HG02840 (cell line): ENCODE measurements at regions not wholly inside any gene's neighbourhood (a gene's known extent, or its start where the extent isn't known, plus 50 kb on each side); places are given as distances from the start of the nearest gene placed in this dataset.
"Not testable (repeated sequence)": the region's sequence is repeated elsewhere in the genome, so short reads cannot be mapped to it uniquely, and the experiment has no call there.

Experiments used
- ATAC-seq: cut with Tn5 transposase; IDR thresholded peaks from one replicate; pipeline ENCODE4 v1.9.1; 2021; ENCODE audit warnings: mild to moderate bottlenecking, moderate library complexity, moderate number of reproducible peaks; ENCODE audit not compliant: unreplicated experiment, low FRiP score

DNA sequence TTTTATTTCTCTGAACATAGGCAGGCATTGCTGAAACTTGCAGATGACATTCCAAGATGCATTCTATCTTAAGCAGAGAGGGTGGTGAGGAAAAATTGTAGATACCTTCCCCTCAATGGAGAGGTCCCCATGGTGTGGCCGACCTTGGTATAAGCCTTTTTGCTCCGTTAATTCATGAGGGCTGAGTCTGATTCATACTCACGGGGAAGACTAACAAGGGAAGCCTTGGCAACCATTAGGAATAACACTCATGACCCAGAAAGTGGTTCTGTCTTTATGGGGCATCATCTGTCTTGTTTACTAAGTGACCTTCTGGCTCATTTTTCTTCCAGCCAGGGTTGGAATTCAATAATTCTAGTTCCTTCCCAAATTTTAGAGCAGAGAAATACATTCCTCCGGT is 148.3 kb downstream of the ADRA2C start:
- ATAC-seq: not testable (repeated sequence)

DNA sequence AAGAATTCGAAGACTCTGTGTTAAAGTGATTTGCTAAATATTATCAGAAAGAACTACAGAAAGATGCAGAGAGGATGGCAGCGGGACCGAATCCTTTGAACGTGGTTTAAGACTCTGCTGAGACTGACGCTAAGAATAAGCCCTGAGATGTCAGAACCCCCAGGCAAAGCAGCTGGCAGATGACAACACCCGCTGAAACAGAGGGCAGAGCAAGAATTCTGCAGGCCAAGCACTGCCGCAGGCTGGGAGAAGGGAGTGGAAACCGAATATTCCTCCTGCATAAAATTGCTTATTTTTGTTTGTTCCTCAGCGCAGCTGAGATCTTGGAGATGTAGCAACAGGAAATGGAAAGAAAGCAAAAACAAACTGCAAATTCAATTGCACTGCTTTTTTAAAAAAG is 153.3 kb downstream of the ADRA2C start:
- ATAC-seq: not testable (repeated sequence)

DNA sequence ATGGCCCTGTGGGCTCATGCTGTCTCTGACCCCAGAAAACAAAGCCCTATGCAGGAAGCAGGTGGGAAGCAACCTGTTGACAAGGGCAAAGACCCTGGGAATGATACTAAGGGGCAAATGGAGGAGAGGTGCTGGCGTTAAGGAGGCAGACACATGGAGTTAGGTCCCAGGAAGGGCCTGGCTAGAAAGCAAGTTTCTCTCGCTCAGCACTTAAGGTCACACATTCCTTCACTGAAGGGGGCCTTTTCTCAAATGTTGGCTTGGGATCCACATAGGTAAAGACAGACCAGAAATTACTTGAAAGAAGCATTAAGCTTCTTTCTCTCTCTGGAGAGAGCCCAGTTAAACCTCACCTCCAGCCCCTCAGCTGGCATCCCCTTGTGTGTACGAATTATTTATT is 155.7 kb downstream of the ADRA2C start:
- ATAC-seq: not testable (repeated sequence)

DNA sequence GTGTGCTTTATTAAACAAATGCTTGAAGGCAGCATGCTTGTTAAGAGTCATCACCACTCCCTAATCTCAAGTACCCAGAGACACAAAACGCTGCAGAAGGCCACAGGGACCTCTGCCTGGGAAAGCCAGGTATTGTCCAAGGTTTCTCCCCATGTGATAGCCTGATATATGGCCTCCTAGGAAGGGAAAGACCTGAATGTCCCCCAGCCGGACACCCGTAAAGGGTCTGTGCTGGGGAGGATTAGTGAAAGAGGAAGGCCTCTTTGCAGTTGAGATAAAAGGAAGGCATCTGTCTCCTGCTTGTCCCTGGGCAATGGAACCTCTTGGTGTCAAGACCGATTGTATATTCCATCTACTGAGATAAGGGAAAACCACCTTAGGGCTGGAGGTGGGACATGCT is 159.7 kb downstream of the ADRA2C start:
- ATAC-seq: not testable (repeated sequence)

DNA sequence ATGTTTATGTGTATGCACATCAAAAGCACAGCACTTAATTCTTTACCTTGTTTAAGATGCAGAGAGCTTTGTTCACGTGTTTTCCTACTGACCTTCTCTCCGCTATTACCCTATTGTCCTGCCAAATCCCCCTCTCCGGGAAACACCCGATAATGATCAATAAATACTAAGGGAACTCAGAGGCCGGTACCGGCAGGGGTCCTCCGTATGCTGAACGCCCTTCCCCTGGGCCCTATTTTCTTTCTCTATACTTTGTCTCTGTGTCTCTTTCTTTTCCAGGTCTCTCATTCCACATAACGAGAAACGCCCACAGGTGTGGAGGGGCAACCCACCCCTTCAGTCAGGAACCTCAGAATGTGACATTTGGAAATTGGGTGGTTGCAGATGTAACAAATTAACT is 160.1 kb downstream of the ADRA2C start:
- not testable (repeated sequence) for ATAC-seq

DNA sequence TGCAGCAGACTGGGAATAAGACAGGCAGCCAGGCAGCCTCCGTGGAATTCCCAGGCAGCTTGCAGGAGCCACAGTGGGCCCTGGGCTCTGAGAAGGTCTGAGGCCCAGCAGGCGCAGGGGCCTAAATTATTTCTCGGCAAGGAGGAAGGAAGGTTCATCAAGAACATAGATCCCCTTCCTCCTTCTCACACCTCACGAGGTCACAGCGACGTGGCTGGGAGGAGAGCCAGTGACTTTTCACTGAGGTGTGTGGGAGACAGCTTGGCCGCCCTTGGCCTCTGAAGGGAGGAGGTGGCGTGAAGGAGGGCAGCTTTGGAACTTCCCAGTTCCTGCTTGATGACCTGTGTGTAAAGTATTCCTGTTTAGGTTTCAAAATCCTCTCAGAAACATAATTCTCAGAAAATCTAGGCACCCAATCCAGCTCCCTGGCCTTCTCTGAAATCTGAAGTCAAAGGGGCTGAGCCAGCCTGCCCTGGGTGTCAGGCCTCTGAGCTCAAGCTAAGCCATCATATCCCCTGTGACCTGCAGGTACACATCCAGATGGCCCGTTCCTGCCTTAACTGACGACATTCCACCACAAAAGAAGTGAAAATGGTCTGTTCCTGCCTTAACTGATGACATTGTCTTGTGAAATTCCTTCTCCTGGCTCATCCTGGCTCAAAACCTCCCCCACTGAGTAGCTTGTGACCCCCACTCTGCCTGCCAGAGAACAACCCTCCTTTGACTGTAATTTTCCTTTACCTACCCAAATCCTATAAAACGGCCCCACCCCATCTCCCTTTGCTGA is 161.0 kb downstream of the ADRA2C start:
- not testable (repeated sequence) for ATAC-seq

DNA sequence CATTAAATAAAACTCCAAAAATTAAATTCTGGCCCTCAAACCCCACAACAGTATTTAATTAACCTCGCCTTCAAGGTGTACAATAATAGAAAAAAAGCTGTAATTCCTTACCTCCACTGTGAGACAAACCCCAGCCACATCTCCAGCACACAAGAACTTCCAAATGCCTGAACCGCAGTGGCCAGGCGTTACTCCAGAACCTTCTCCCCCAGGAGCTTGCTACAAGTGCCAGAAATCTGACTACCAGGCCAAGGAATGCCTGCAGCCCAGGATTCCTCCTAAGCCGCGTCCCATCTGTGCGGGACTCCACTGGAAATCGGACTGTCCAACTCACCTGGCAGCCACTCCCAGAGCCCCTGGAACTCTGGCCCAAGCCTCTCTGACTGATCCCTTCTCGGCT is 163.2 kb downstream of the ADRA2C start:
- not testable (repeated sequence) for ATAC-seq

DNA sequence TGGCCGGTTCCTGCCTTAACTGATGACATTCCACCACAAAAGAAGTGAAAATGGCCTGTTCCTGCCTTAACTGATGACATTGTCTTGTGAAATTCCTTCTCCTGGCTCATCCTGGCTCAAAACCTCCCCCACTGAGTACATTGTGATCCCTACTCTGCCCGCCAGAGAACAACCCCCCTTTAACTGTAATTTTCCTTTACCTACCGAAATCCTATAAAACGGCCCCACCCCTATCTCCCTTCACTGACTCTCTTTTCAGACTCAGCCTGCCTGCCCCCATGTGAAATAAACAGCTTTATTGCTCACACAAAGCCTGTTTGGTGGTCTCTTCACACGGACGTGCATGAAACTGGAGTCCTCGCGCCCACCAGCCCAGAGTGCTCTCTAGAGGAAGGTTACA is 166.5 kb downstream of the ADRA2C start:
- not testable (repeated sequence) for ATAC-seq

DNA sequence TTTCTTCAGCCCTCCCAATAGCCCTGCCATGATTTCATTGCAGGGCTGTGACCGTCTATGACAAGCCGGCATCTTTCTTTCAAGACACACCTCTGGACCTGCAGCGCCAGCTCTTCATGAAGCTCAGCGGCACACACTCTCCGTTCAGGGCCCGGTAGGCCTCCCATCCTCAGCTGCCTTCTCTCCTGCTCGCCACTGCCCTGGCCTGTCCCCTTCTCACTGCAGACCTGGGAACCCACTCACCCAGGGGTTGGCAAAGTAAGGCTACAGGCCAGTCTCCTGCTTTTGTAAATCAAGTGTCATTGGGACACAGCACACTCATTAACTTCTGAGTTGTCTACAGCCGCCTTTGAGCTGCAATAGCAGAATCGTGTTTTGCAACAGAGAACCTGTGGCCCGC is 169.2 kb downstream of the ADRA2C start:
- not testable (repeated sequence) for ATAC-seq

DNA sequence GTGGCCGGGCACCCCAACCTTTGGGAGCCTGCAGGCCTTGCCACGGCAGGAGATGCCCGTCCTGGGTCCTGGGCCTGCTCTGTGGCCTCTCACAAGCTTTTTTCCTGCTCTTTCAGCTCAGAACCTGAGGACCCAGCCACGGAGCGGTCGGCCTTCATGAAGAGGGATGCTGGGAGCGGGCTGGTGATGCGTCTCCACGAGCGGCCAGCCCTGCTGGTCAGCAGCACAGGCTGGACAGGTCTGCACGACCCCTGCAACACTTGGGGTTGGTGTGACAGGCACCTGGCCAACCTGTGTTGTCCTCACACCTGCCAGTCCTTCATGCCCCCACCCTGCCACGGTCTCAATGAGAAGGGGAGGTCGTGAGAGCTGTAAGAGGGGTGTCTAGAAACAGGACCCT is 170.0 kb downstream of the ADRA2C start:
- ATAC-seq: no peak

DNA sequence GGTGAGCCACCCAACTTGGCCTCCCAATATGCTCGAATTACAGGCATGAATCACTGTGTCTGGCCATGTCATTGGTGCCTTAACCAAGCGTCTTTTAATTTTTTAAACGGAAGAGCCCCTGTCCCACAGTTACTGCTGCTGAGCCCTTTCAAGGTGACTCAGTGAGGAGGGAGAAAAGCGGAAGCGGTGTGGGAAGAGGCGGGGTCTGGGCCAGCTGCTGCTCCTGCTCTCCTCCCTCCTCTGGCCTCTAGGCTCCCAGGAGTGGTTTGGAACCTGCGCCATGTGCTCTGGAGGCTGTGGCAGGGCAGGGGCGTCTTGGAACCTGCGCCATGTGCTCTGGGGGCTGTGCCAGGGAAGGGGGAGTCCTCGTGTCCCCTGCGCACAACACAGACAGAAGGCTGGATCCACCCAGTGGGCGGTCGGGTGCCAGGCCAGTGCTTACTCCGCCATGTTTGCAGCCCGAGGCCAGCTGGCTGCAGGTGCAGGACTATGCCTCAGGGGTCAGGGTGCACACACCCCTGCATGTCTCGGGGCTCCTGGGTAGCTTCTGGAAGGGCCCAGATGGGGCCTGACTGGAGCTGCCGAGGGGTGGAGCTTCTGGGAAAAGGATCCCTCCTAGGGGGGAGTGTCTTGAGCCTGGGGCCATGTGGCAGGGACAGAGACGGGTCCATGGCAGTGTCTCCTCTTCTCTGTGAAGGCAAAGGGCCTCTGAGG is 171.8 kb downstream of the ADRA2C start:
- ATAC-seq: not testable (repeated sequence)

DNA sequence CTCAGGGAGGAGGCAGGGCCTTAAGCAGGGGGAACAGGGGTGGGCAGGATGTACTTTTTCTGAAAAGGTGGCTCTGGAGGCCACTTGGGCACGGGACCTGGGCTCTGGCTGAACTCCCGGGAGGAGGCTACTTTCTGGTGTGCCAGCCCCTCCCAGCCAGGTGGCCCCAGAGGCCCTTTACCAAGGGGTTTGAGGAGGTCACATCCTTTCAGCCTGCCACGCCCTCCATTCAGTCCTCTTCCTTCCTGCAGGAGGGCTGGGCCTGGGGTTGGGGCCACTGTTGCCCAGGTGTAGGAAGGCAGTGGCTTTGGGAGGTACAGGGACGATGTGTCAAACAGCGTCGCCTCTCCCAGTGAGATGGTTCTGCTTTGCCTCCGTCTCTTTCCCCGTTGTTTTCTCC is 172.5 kb downstream of the ADRA2C start:
- ATAC-seq: not testable (repeated sequence)

DNA sequence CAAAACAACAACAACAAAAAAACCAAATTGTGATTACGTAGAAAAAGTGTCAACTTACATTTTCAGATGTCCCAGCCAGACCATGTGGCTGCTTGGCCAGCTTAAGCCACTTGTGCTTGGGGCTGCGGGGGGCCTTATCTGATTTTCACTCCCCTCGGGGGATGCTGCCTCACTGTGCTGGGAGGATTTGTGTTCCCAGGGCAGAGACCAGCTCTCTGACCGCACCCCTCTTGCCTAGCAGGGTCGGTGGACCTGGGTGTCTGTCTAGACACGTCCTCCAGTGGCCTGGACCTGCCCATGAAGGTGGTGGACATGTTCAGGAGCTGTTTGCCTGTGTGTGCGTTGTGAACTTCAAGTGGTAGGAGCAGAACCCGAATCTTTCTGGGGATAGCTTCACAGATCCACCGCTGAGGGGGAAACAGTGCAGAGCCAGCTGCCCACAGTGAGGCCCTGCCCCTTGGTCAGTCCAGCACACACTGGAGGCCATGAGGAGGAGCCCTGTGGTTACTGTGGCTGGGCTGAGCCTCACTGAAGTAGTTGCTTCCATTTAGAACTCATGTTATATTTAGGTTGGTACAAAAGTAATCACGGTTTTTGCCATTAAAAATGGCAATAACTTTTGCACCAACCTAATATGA is 173.9 kb downstream of the ADRA2C start:
- ATAC-seq: not testable (repeated sequence)

DNA sequence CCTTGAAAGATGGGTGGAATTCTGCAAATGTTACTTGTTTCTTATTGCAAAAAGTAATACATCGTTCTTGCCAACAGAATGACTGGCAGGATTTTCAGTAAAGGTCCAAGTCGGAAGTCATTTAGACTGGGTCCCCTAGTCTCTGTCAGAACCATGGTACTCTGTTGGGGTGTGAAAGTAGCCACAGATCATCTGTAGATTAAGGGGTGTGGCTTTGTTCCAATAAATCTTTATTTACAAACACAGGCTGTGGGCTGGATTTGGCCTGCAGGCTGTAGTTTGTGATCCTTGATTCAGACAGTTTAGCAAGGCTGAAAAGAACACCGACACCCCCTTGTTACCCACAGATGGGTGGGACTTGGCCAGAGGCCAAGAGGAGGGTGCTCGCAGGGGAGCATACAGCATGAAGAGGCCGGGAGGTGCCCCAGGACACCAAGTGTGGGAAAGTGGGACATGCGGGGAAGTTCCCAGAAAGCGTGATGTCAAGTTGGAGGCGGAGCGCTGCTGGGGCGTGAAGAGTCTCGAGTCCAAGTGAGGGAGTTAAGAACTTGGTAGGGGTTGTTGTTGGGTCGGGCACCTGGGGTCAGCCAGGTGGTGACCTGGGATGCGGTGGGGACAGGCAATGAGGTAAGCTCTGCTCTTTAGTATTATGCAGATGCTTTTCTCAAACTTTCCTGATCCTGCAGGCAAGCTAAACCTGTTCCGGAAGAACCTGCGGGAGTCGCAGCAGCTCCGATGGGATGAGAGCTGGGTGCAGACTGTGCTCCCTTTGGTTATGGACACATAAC is 175.7 kb downstream of the ADRA2C start:
- not testable (repeated sequence) for ATAC-seq

DNA sequence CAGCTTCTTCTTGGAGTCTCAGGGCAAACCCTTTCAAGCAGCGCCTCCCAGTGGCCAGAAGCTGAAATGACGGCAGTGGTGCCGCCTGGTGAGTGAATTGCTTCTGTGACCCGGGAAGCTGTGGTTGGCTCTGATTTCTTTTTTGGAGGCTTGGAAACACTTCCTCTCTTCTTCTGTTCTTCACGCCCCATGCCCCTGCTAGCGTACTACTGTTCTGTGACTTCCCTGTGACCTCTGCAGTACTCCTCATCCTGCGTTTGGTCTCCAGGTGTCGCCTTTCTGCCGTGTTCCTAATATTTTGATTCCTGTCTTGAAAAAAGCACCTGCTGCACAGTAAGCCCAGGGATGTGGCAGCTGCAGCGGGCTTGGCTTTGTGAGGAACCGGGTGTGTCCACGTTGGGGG is 176.4 kb downstream of the ADRA2C start:
- not testable (repeated sequence) for ATAC-seq

DNA sequence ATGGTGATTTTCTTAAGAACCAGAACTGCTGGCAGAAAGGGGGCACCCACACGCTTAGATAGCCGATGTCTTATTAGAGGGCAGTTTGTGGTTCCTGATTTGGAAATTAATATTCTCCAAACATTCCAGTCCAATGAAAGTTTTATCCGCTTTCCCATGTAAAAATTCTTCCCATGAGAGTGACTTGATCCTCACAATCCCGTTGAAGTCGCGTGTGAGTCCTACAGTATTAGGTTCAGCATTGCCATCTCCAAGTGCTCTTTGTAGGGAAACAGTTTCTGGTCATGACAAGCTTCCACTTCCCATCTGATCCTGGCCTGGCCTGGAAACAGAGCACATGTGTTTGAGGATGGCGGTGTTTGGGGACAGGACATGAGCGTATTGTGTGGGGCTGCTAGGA is 176.9 kb downstream of the ADRA2C start:
- not testable (repeated sequence) for ATAC-seq

DNA sequence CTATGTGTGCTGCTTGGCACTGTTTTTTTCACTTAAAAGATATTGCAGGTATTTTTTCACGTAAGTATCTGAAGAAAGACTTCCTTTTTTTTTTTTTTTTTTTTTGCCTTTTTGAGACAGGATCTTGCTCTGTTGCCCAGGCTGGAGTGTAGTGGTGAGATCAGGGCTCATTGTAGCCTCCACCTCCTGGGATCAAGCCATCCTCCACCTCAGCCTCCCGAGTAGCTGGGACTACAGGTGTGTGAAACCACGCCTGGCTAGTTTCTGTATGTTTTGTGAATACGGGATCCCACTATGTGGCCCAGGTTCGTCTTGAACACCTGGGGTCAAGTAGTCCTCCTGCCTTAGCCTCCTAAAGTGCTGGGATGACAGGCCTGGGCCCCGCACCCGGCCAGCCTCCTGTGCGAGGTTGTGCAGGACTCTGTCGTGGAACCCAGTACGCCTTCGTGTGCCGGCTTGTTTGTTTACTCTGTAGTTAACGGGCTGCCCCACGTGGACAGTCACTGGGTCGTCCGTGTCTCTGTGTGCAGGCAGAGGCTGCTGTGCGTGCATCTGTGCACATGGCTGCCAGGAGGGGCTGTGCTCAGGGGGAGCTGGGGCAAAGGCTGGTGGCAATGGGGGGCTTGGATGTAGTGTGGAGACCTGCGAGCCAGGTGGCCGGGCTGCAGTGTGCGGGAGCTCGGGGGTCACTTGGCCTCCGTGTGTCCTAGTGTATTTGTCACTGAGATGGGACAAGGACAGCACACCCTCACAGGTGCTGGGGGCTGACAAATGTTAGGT is 179.5 kb downstream of the ADRA2C start:
- ATAC-seq: no peak

DNA sequence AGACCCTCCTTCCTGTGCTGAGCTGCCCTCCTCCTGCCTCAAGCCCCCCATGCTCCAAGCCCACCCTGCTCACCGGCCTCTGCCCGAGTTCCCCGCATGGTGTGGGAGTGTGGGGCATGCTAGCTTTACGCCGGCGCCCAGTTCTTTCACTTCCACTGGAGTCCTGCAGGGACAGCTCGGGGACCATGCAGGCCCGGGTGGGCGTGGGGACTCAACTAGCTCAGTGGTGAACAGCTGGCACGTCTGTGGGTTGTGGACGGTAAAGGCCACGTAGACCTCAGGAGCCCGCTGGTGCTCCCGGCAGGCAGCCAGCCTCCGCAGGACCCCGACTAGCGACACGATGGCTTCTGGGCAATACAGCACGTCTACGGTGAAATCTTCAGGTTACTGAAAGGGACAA is 180.4 kb downstream of the ADRA2C start:
- not testable (repeated sequence) for ATAC-seq

DNA sequence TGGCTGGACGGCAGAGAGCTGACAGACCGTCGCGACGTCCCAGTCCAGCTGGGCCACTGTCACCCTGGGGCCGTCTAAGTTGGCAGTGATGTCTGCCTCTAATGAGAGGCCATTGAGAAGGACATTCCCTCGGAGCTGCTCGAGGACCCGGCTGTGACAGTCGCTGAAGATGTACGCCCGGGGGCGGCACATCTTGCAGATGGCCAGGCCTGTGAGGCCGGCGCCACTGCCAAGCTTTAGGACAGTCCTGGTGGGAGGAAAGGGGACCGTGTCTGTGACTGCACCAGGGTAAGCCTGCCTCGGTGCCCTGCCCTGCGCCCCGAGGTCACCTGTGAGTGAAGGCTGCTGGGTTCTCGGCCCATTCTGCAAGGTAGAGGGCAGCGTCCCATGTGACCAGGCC is 181.6 kb downstream of the ADRA2C start:
- ATAC-seq: not testable (repeated sequence)

DNA sequence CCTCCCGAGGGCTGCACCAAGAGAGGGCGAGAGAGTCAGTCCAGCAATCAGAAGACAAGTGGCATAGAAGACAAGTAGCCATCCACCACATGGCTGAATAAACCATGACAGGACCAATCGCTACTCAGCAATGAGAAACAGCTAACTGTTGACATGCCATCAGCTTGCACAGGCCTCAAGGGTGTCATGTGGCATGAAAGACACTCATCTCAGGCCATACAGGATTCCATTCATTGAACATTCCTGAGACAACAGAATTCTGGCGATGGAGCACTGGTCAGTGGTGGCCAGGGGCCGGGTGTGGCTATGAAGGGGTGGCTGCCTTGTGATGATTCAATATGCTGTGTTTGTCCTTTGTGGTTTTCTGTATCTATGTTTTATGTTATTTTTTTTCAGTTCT is 182.0 kb downstream of the ADRA2C start:
- not testable (repeated sequence) for ATAC-seq
